HUDEP-2 (cell line): ENCODE measurements at regions not wholly inside any gene's neighbourhood (a gene's known extent, or its start where the extent isn't known, plus 50 kb on each side); places are given as distances from the start of the nearest gene placed in this dataset.

Source experiments
- DNase-seq, 76 experiments: peaks; one replicate each; lab custom pipeline; 2025; ENCODE audit not compliant: unreplicated experiment in 76 of 76; lab: John Stamatoyannopoulos, UW

- no peak for DNase-seq
These were observed 552.1 kb downstream of the TFEC start for GRCh38 chr7:115478426-115478825.

- DNase-seq: no peak
These were observed 553.3 kb downstream of the TFEC start for GRCh38 chr7:115477193-115477651.

- no peak for DNase-seq
These were observed 553.8 kb downstream of the TFEC start for GRCh38 chr7:115476671-115477181.

GRCh38 chr7:115475761-115476385 is 554.0 kb downstream of the MDFIC start:
- DNase-seq: no peak

GRCh38 chr7:115475206-115475605 is 553.3 kb downstream of the MDFIC start:
- no peak for DNase-seq

GRCh38 chr7:115474137-115474536 is 552.2 kb downstream of the MDFIC start:
- DNase-seq: no peak

- DNase-seq: no peak
These were observed 550.0 kb downstream of the MDFIC start for GRCh38 chr7:115471891-115472290.

- DNase-seq: no peak
These were observed 540.6 kb downstream of the MDFIC start for GRCh38 chr7:115462301-115463015.

GRCh38 chr7:115449689-115450088 is 527.8 kb downstream of the MDFIC start:
- DNase-seq: no peak

GRCh38 chr7:115447495-115447894 is 525.6 kb downstream of the MDFIC start:
- DNase-seq: no peak

- DNase-seq: no peak
These were observed 519.1 kb downstream of the MDFIC start for GRCh38 chr7:115441033-115441432.

- no peak for DNase-seq
These were observed 513.3 kb downstream of the MDFIC start for GRCh38 chr7:115435178-115435577.

GRCh38 chr7:115429918-115430317 is 508.0 kb downstream of the MDFIC start:
- no peak for DNase-seq

GRCh38 chr7:115417662-115418061 is 495.8 kb downstream of the MDFIC start:
- no peak for DNase-seq

- no peak for DNase-seq
These were observed 489.2 kb downstream of the MDFIC start for GRCh38 chr7:115410972-115411686.

- DNase-seq: no peak
These were observed 488.5 kb downstream of the MDFIC start for GRCh38 chr7:115410434-115410820.

GRCh38 chr7:115409682-115410433 is 488.0 kb downstream of the MDFIC start:
- DNase-seq: no peak

GRCh38 chr7:115406219-115406618 is 484.3 kb downstream of the MDFIC start:
- DNase-seq: no peak

- no peak for DNase-seq
These were observed 465.2 kb downstream of the MDFIC start for GRCh38 chr7:115387137-115387536.

- DNase-seq: no peak
These were observed 457.4 kb downstream of the MDFIC start for GRCh38 chr7:115379321-115379720.

GRCh38 chr7:115368998-115369397 is 447.1 kb downstream of the MDFIC start:
- DNase-seq: no peak
